Thoracic aorta (tissue), 2 donors: ENCODE measurements at regions not wholly inside any gene's neighbourhood (a gene's known extent, or its start where the extent isn't known, plus 50 kb on each side); places are given as distances from the start of the nearest gene placed in this dataset.

Source experiments
- ATAC-seq: fragments of 150-250 bp; one replicate; pipeline ENCODE4 v1.8.0; 2017; ENCODE audit warnings: low read depth; ENCODE audit not compliant: insufficient number of reproducible peaks, low FRiP score
- DNase-seq: peaks from one replicate; pipeline ENCODE4 v3.0.0-alpha.2; 2020; ENCODE audit warnings: low spot score
- H3K27ac ChIP-seq, 2 donors: fragments of 200-600 bp; sonication (generic); 1 replicate in 1 of 2; 2 replicates in 1 of 2; pipeline ENCODE4 v1.5.1; 2016; ENCODE audit warnings: mild to moderate bottlenecking in 2 of 2, moderate library complexity in 2 of 2
- H3K27me3 ChIP-seq: fragments of 200-600 bp; sonication (generic); replicated peaks from 2 replicates; pipeline ENCODE4 v1.6.0; 2016; ENCODE audit warnings: mild to moderate bottlenecking; ENCODE audit not compliant: insufficient read depth
- H3K36me3 ChIP-seq: fragments of 200-600 bp; sonication (generic); one replicate; pipeline ENCODE4 v1.5.1; 2016
- H3K4me1 ChIP-seq, 2 donors: fragments of 200-600 bp; sonication (generic); 1 replicate in 1 of 2; 2 replicates in 1 of 2; pipeline versions ENCODE4 v1.5.1 to v1.6.0; 2016; ENCODE audit warnings: low read depth in 2 of 2, mild to moderate bottlenecking in 1 of 2; ENCODE audit not compliant: control insufficient read depth in 1 of 2
- H3K4me3 ChIP-seq: fragments of 200-600 bp; sonication (generic); 2 replicates; pipeline ENCODE4 v1.5.1; 2016; ENCODE audit warnings: mild to moderate bottlenecking
- H3K9me3 ChIP-seq: fragments of 200-600 bp; sonication (generic); 2 replicates; pipeline ENCODE4 v1.5.1; 2016
- CTCF ChIP-seq: fragments of 200-600 bp; sonication (generic); IDR thresholded peaks from one replicate; pipeline ENCODE4 v1.5.1; 2019; ENCODE audit warnings: antibody characterized with exemption

GRCh38 chr2:150695451-150696135, 208.1 kb upstream of the RND3 start:
- DNase-seq (no peak), ATAC-seq (no peak)
- H3K27me3 ChIP-seq = no peaks in the 10 kb centered on the region
- no peak overlapping the region for H3K4me3 ChIP-seq
- no peak for TF ChIP-seq CTCF
- H3K9me3 ChIP-seq = no peaks in the 10 kb centered on the region
- H3K36me3 ChIP-seq = no peaks in the 10 kb centered on the region
- no peak overlapping the region for H3K27ac ChIP-seq
- peaks cover 10 to 18% of the 10 kb centered on the region in 2 donors for H3K4me1 ChIP-seq

- no peak for DNase-seq
- H3K4me3 ChIP-seq = no peak overlapping the region
- H3K36me3 ChIP-seq = no peaks in the 10 kb centered on the region
- no peaks in the 10 kb centered on the region for H3K9me3 ChIP-seq
- H3K27ac ChIP-seq = no peak overlapping the region
- H3K4me1 ChIP-seq = peaks cover 9 to 13% of the 10 kb centered on the region in 2 donors
- ATAC-seq = no peak
- H3K27me3 ChIP-seq = no peaks in the 10 kb centered on the region
- no peak for TF ChIP-seq CTCF
Measured at GRCh38 chr2:150693556-150693955, 206.1 kb upstream of the RND3 start.

GRCh38 chr2:150690870-150691269, 203.4 kb upstream of the RND3 start:
- TF ChIP-seq CTCF = no peak
- H3K27ac ChIP-seq = no peak overlapping the region
- no peaks in the 10 kb centered on the region for H3K4me1 ChIP-seq
- H3K9me3 ChIP-seq = no peaks in the 10 kb centered on the region
- no peaks in the 10 kb centered on the region for H3K27me3 ChIP-seq
- DNase-seq (no peak), ATAC-seq (no peak)
- no peak overlapping the region for H3K4me3 ChIP-seq
- no peaks in the 10 kb centered on the region for H3K36me3 ChIP-seq

- H3K4me3 ChIP-seq = no peak overlapping the region
- H3K4me1 ChIP-seq = no peaks in the 10 kb centered on the region
- DNase-seq (no peak), ATAC-seq (no peak)
- no peaks in the 10 kb centered on the region for H3K36me3 ChIP-seq
- H3K27ac ChIP-seq = no peak overlapping the region
- TF ChIP-seq CTCF = no peak
- no peaks in the 10 kb centered on the region for H3K27me3 ChIP-seq
- no peaks in the 10 kb centered on the region for H3K9me3 ChIP-seq
Measured at GRCh38 chr2:150690261-150690660, 202.8 kb upstream of the RND3 start.

- ATAC-seq (no peak), DNase-seq (no peak)
- Histone ChIP-seq H3K27me3 (no peaks in the 10 kb centered on the region), H3K9me3 (no peaks in the 10 kb centered on the region), H3K4me1 (no peaks in the 10 kb centered on the region), H3K27ac (no peak overlapping the region), H3K36me3 (no peaks in the 10 kb centered on the region), H3K4me3 (no peak overlapping the region)
- TF ChIP-seq CTCF = no peak
Measured at GRCh38 chr2:150689590-150689989, 202.1 kb upstream of the RND3 start.
